Caco-2 (cell line): ENCODE measurements at regions not wholly inside any gene's neighbourhood (a gene's known extent, or its start where the extent isn't known, plus 50 kb on each side); places are given as distances from the start of the nearest gene placed in this dataset.

Experiments
- BruUV-seq: library from RNA; stranded (reverse); fragments of 400-500 nt; replicated peaks from 2 replicates; lab custom pipeline; 2021; lab: Mats Ljungman, UMichigan
- CTCF ChIA-PET: fragments of 300-600 bp; sonication (Branson Sonifier 250); formaldehyde crosslinking; loops from one replicate; lab custom pipeline; 2022; ENCODE audit warnings: antibody characterized with exemption; lab: Charles Lee
- POLR2A ChIA-PET: fragments of 300-600 bp; sonication (Branson Sonifier 250); formaldehyde crosslinking; loops from one replicate; lab custom pipeline; 2022; ENCODE audit warnings: antibody characterized with exemption; lab: Charles Lee
- DNase-seq, 2 experiments: peaks; one replicate each; pipeline versions ENCODE4 v3.0.0 to v3.0.0-alpha.2; 2020 to 2022
- H3K27me3 ChIP-seq: replicated peaks from 2 replicates; pipeline ENCODE4 v1.6.0; 2011; ENCODE audit warnings: low read length; ENCODE audit not compliant: control insufficient read depth, insufficient read depth
- H3K36me3 ChIP-seq: 2 replicates; pipeline ENCODE4 v1.5.1; 2011; ENCODE audit warnings: low read length; ENCODE audit not compliant: control insufficient read depth, insufficient read depth
- H3K4me1 ChIP-seq: fragments of 250-450 bp; sonication (Bioruptor Pico); 2 replicates; pipeline ENCODE4 v1.5.1; 2020; ENCODE audit warnings: mild to moderate bottlenecking
- H3K4me3 ChIP-seq: 2 replicates; pipeline ENCODE4 v1.5.1; 2011; ENCODE audit warnings: low read depth, mild to moderate bottlenecking, control low read depth, low read length
- H3K9me3 ChIP-seq: fragments of 250-450 bp; sonication (Bioruptor Pico); 2 replicates; pipeline ENCODE4 v1.5.1; 2020; ENCODE audit warnings: mild to moderate bottlenecking, moderate library complexity
- H3K27ac Mint-ChIP-seq: one replicate; pipeline ENCODE4 v1.8.0; 2022; ENCODE audit warnings: mixed read lengths; ENCODE audit not compliant: unreplicated experiment
- H3K27me3 Mint-ChIP-seq: one replicate; pipeline ENCODE4 v1.8.0; 2022; ENCODE audit warnings: mixed read lengths; ENCODE audit not compliant: insufficient read depth, unreplicated experiment
- H3K36me3 Mint-ChIP-seq: one replicate; pipeline ENCODE4 v1.8.0; 2022; ENCODE audit warnings: mild to moderate bottlenecking, mixed read lengths; ENCODE audit not compliant: insufficient read depth, unreplicated experiment
- H3K4me1 Mint-ChIP-seq: one replicate; pipeline ENCODE4 v1.8.0; 2022; ENCODE audit warnings: low read depth, mixed read lengths; ENCODE audit not compliant: unreplicated experiment
- H3K4me3 Mint-ChIP-seq: one replicate; pipeline ENCODE4 v1.8.0; 2022; ENCODE audit warnings: mild to moderate bottlenecking, moderate library complexity, mixed read lengths; ENCODE audit not compliant: unreplicated experiment
- H3K9me3 Mint-ChIP-seq: one replicate; pipeline ENCODE4 v1.8.0; 2022; ENCODE audit warnings: mixed read lengths; ENCODE audit not compliant: unreplicated experiment
- CTCF ChIP-seq, 2 experiments: fragments of 200-600 bp in 1 of 2; IDR thresholded peaks; 1 replicate in 1 of 2; 2 replicates in 1 of 2; pipeline versions ENCODE4 v1.5.1 to v1.8.0; 2011 to 2022; ENCODE audit warnings: antibody characterized with exemption in 1 of 2, control low read depth in 1 of 2, inconsistent platforms in 1 of 2, low read depth in 1 of 2, low read length in 1 of 2, mild to moderate bottlenecking in 1 of 2, moderate library complexity in 1 of 2; ENCODE audit not compliant: insufficient read depth in 1 of 2, severe bottlenecking in 1 of 2, unreplicated experiment in 1 of 2
- intact Hi-C: fragments of 100-400 bp; cut with micrococcal nuclease; formaldehyde crosslinking; loops from one replicate; pipeline ENCODE4 v1.10.0; 2022; ENCODE audit not compliant: unreplicated experiment

DNA sequence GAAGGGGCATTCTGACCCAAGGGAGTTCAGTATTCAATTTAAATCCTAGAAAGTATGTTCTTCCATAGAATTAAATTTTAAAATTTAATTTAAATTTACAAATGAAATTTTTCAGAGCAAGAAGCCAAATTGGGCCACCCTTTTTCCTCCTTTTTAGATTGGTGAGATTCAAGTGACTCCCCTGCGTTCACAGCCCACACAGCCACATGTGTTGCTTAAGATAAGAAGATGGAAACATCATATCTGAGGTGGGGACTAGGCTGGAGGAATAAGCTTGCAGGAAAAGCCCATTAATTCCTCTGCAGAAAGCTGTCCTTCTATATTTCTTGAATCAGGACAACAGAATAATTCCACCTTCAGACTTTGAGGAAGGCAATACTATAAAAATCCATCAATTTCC is 392.7 kb upstream of the ZNF507 start:
- no peak for TF ChIP-seq CTCF (IDR thresholded peaks at IDR 0.05; ENCODE audit: insufficient read depth in 1 of 2, low read depth in 1 of 2, low read length in 1 of 2, severe bottlenecking in 1 of 2, unreplicated experiment in 1 of 2)
- no peak for DNase-seq
- Mint-ChIP-seq H3K9me3 (peaks cover 10% of the 10 kb centered on the region), H3K27me3 (peaks cover 4% of the 10 kb centered on the region), H3K36me3 (no peaks in the 10 kb centered on the region), H3K4me1 (no peaks in the 10 kb centered on the region), H3K27ac (no peak overlapping the region), H3K4me3 (no peak overlapping the region)
- CTCF ChIA-PET = no interaction called here
- POLR2A ChIA-PET = no interaction called here
- no peaks in the 10 kb centered on the region for H3K9me3 ChIP-seq
- no TSS peak for BruUV-seq
- H3K36me3 ChIP-seq = no peaks in the 10 kb centered on the region
- intact Hi-C loops = no loop called here
- no peaks in the 10 kb centered on the region for H3K27me3 ChIP-seq
- H3K4me3 ChIP-seq = no peak overlapping the region
- no peaks in the 10 kb centered on the region for H3K4me1 ChIP-seq

DNA sequence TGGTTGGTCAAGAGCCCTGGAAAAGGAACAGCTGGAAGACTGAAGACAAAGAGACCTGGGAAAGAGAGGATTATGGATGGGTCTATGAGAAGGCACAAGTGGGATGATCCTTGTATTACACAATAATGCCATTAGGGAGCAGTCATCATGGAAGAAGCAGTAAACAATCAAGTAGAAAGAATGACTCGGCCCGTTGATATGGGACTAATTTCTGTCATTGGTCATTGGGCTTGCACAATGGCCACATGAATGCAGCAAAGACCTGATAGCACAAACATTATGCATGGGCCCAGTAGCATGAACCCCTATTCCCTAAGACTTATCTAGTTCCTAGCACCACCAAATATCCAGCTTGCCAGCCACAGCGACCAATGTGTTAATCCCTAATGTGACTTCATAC is 390.3 kb upstream of the ZNF507 start:
- intact Hi-C loops = no loop called here
- Mint-ChIP-seq H3K4me3 (no peak overlapping the region), H3K27me3 (peaks cover 10% of the 10 kb centered on the region), H3K36me3 (no peaks in the 10 kb centered on the region), H3K27ac (no peak overlapping the region), H3K4me1 (no peaks in the 10 kb centered on the region), H3K9me3 (peaks cover 19% of the 10 kb centered on the region)
- no peak overlapping the region for H3K4me3 ChIP-seq
- H3K27me3 ChIP-seq = no peaks in the 10 kb centered on the region
- no TSS peak for BruUV-seq
- TF ChIP-seq CTCF (IDR thresholded peaks at IDR 0.05; ENCODE audit: insufficient read depth in 1 of 2, low read depth in 1 of 2, low read length in 1 of 2, severe bottlenecking in 1 of 2, unreplicated experiment in 1 of 2) = no peak
- no peak for DNase-seq
- no peaks in the 10 kb centered on the region for H3K36me3 ChIP-seq
- H3K9me3 ChIP-seq = no peaks in the 10 kb centered on the region
- ChIA-PET POLR2A (no interaction called here), CTCF (no interaction called here)
- H3K4me1 ChIP-seq = no peaks in the 10 kb centered on the region

GRCh38 chr19:31955884-31956283 is 389.5 kb upstream of the ZNF507 start:
- Histone ChIP-seq H3K4me1 (no peaks in the 10 kb centered on the region), H3K36me3 (no peaks in the 10 kb centered on the region), H3K4me3 (no peak overlapping the region), H3K9me3 (no peaks in the 10 kb centered on the region), H3K27me3 (no peaks in the 10 kb centered on the region)
- DNase-seq = no peak
- Mint-ChIP-seq H3K36me3 (no peaks in the 10 kb centered on the region), H3K4me1 (no peaks in the 10 kb centered on the region), H3K27me3 (peaks cover 10% of the 10 kb centered on the region), H3K4me3 (no peak overlapping the region), H3K9me3 (peaks cover 19% of the 10 kb centered on the region), H3K27ac (no peak overlapping the region)
- POLR2A ChIA-PET = no interaction called here
- intact Hi-C loops = no loop called here
- no TSS peak for BruUV-seq
- CTCF ChIA-PET = no interaction called here
- no peak for TF ChIP-seq CTCF (IDR thresholded peaks at IDR 0.05; ENCODE audit: insufficient read depth in 1 of 2, low read depth in 1 of 2, low read length in 1 of 2, severe bottlenecking in 1 of 2, unreplicated experiment in 1 of 2)
